CD14-positive monocyte (primary cell): ENCODE measurements at regions not wholly inside any gene's neighbourhood (a gene's known extent, or its start where the extent isn't known, plus 50 kb on each side); places are given as distances from the start of the nearest gene placed in this dataset.
"Not testable (repeated sequence)": the region's sequence is repeated elsewhere in the genome, so short reads cannot be mapped to it uniquely, and the experiment has no call there.

Source experiments
- DNase-seq, 3 donors: peaks; one replicate each; pipeline ENCODE4 v3.0.0-alpha.2; 2011 to 2022
- H2AFZ ChIP-seq: 2 replicates; pipeline ENCODE4 v1.6.0; 2012; ENCODE audit warnings: mild to moderate bottlenecking, low read depth, low read length, inconsistent platforms; ENCODE audit not compliant: insufficient read depth, poor library complexity, severe bottlenecking
- H3K27ac ChIP-seq, 2 donors: 1 replicate in 1 of 2; 2 replicates in 1 of 2; pipeline ENCODE4 v1.5.1; 2012 to 2013; ENCODE audit warnings: low read length in 2 of 2, control low read depth in 1 of 2, inconsistent platforms in 1 of 2, low read depth in 1 of 2, mild to moderate bottlenecking in 1 of 2
- H3K27me3 ChIP-seq, 2 donors: one replicate each; pipeline versions ENCODE4 v1.6.0 to v1.6.1; 2011 to 2013; ENCODE audit warnings: low read length in 2 of 2; ENCODE audit not compliant: control insufficient read depth in 2 of 2, insufficient read depth in 2 of 2
- H3K36me3 ChIP-seq, 2 donors: replicated peaks in 1 of 2; 1 replicate in 1 of 2; 2 replicates in 1 of 2; pipeline versions ENCODE4 v1.5.1 to v1.6.1; 2012 to 2013; ENCODE audit warnings: low read length in 2 of 2, control low read depth in 1 of 2, inconsistent platforms in 1 of 2, mild to moderate bottlenecking in 1 of 2; ENCODE audit not compliant: insufficient read depth in 2 of 2, control insufficient read depth in 1 of 2
- H3K4me1 ChIP-seq, 2 donors: 1 replicate in 1 of 2; 2 replicates in 1 of 2; pipeline versions ENCODE4 v1.5.1 to v1.6.1; 2012 to 2013; ENCODE audit warnings: low read length in 2 of 2, control low read depth in 1 of 2, inconsistent platforms in 1 of 2, mild to moderate bottlenecking in 1 of 2, moderate library complexity in 1 of 2; ENCODE audit not compliant: insufficient read depth in 2 of 2, control insufficient read depth in 1 of 2
- H3K4me2 ChIP-seq: replicated peaks from 2 replicates; pipeline ENCODE3; 2012; ENCODE audit warnings: low read length, moderate library complexity, mild to moderate bottlenecking; ENCODE audit not compliant: poor library complexity, severe bottlenecking; ENCODE audit errors: extremely low read depth
- H3K4me3 ChIP-seq, 3 experiments: fragments of 200-600 bp in 1 of 3; sonication (generic) in 1 of 3; replicated peaks in 1 of 3; 1 replicate in 2 of 3; 2 replicates in 1 of 3; pipeline ENCODE4 v1.5.1; 2011 to 2013; ENCODE audit warnings: low read length in 3 of 3, mild to moderate bottlenecking in 3 of 3, control low read depth in 2 of 3, low read depth in 2 of 3, inconsistent platforms in 1 of 3, moderate library complexity in 1 of 3
- H3K79me2 ChIP-seq: 2 replicates; pipeline ENCODE4 v1.6.0; 2012; ENCODE audit warnings: mild to moderate bottlenecking, control low read depth, inconsistent platforms, low read length, moderate library complexity; ENCODE audit not compliant: insufficient read depth
- H3K9ac ChIP-seq: 2 replicates; pipeline ENCODE4 v1.6.0; 2017; ENCODE audit warnings: low read length, mild to moderate bottlenecking; ENCODE audit not compliant: insufficient read depth, poor library complexity, severe bottlenecking
- H3K9me3 ChIP-seq, 2 donors: replicated peaks in 1 of 2; 1 replicate in 1 of 2; 2 replicates in 1 of 2; pipeline versions ENCODE4 v1.5.1 to v1.6.1; 2012 to 2013; ENCODE audit warnings: low read length in 2 of 2, control low read depth in 1 of 2; ENCODE audit not compliant: control insufficient read depth in 1 of 2, insufficient read depth in 1 of 2
- H4K20me1 ChIP-seq: 2 replicates; pipeline ENCODE4 v1.6.0; 2012; ENCODE audit warnings: mild to moderate bottlenecking, low read length, control low read depth, moderate library complexity; ENCODE audit not compliant: insufficient read depth
- H3K27ac Mint-ChIP-seq, 7 donors: one replicate each; pipeline ENCODE4 v1.8.0; 2020; ENCODE audit warnings: mild to moderate bottlenecking in 7 of 7, mixed read lengths in 7 of 7, moderate library complexity in 6 of 7, inconsistent platforms in 2 of 7
- H3K27me3 Mint-ChIP-seq, 3 donors: one replicate each; pipeline ENCODE4 v1.8.0; 2021 to 2022; ENCODE audit warnings: low read depth in 3 of 3, mild to moderate bottlenecking in 3 of 3, mixed read lengths in 3 of 3, moderate library complexity in 3 of 3, inconsistent platforms in 1 of 3
- H3K36me3 Mint-ChIP-seq, 2 donors: one replicate each; pipeline ENCODE4 v1.8.0; 2020; ENCODE audit warnings: mixed read lengths in 2 of 2, inconsistent platforms in 1 of 2, mild to moderate bottlenecking in 1 of 2
- H3K4me1 Mint-ChIP-seq: one replicate; pipeline ENCODE4 v1.8.0; 2020; ENCODE audit warnings: mild to moderate bottlenecking, mixed read lengths
- H3K4me3 Mint-ChIP-seq, 2 donors: one replicate each; pipeline ENCODE4 v1.8.0; 2020; ENCODE audit warnings: mild to moderate bottlenecking in 2 of 2, mixed read lengths in 2 of 2, moderate library complexity in 1 of 2
- H3K9me3 Mint-ChIP-seq, 7 donors: one replicate each; pipeline ENCODE4 v1.8.0; 2020 to 2022; ENCODE audit warnings: mixed read lengths in 7 of 7, mild to moderate bottlenecking in 6 of 7, moderate library complexity in 6 of 7, inconsistent platforms in 2 of 7
- CTCF ChIP-seq: fragments of 200-600 bp; IDR thresholded peaks from one replicate; pipeline ENCODE4 v1.8.0; 2022; ENCODE audit warnings: antibody characterized with exemption, mild to moderate bottlenecking
- WGBS: methylation state at CpG from one replicate; pipeline ENCODE4 v1.1.5; 2013; ENCODE audit warnings: missing lambda C conversion rate; ENCODE audit not compliant: insufficient coverage; 5-methylcytosine and 5-hydroxymethylcytosine counted together
- intact Hi-C, 2 donors: fragments of 100-400 bp; cut with micrococcal nuclease; formaldehyde crosslinking; loops; one replicate each; pipeline versions ENCODE4 v1.15.0 to v1.15.1; 2023

DNA sequence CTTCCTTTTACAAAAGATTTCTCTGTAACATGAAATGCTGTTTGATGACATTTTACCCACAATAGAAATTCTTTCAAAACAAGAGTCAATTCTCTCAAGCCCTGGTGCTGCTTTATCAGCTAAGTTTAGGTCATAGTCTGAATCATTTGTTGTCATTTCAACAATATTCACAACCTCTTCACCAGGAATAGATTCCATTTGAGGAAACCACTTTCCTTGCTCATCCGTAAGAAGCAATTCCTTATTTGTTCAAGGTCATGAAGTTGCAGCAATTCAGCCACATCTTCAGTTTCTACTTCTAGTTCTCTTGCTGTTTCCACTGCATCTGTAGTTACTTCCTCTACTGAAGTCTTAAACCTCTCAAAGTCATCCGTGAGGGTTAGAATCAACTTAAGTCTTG, 315.3 kb downstream of the TYW1 start:
- H2AFZ ChIP-seq: no peak overlapping the region
- H3K79me2 ChIP-seq: peaks cover 4% of the 10 kb centered on the region
- no peaks in the 10 kb centered on the region for H3K4me1 ChIP-seq
- Mint-ChIP-seq H3K4me1 (no peaks in the 10 kb centered on the region), H3K4me3 (no peak overlapping the region), H3K27me3 (peaks cover 0 to 1% (median 0%) of the 10 kb centered on the region in 3 donors), H3K9me3 (no peaks in the 10 kb centered on the region), H3K27ac (peak overlapping the region in 1 of 7 donors; percentile 2), H3K36me3 (peaks cover 84 to 96% of the 10 kb centered on the region in 2 donors)
- no peak for DNase-seq
- no peak overlapping the region for H3K27ac ChIP-seq
- H3K9me3 ChIP-seq: no peaks in the 10 kb centered on the region
- H3K9ac ChIP-seq: no peak overlapping the region
- H3K4me2 ChIP-seq: no peak overlapping the region
- intact Hi-C loops: no loop called here
- no peaks in the 10 kb centered on the region for H4K20me1 ChIP-seq
- peaks cover 66 to 94% of the 10 kb centered on the region in 2 donors for H3K36me3 ChIP-seq
- no peak for TF ChIP-seq CTCF
- H3K4me3 ChIP-seq: no peak overlapping the region
- no peaks in the 10 kb centered on the region for H3K27me3 ChIP-seq
- 11% methylated on average over 1 of the region's 2 CpGs for WGBS

DNA sequence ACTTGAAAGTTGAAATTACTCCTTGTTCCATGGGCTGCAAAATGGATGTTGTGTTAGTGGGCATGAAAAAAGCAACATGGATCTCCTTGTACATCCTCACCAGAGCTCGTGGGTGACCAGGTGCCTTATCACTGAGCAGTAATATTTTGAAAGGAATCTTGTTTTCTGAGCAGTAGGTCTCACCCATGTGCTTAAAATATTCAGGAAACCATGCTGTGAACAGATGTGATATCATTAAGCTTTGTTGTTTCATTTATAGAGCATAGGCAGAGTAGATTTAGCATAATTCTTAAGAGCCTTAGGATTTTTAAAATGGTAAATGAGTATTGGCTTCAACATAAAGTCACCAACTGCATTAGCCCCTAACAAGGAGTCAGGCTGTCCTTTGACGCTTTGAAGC, 316.6 kb downstream of the TYW1 start:
- Histone ChIP-seq H3K27me3 (no peaks in the 10 kb centered on the region), H3K36me3 (peaks cover 70 to 90% of the 10 kb centered on the region in 2 donors), H2AFZ (no peak overlapping the region), H3K4me2 (no peak overlapping the region), H3K9me3 (no peaks in the 10 kb centered on the region), H3K4me1 (no peaks in the 10 kb centered on the region), H3K79me2 (no peaks in the 10 kb centered on the region), H4K20me1 (no peaks in the 10 kb centered on the region), H3K27ac (no peak overlapping the region), H3K4me3 (no peak overlapping the region), H3K9ac (no peak overlapping the region)
- WGBS: no CpG with 5 or more reads among the region's 2 CpGs
- Mint-ChIP-seq H3K4me3 (no peak overlapping the region), H3K9me3 (no peaks in the 10 kb centered on the region), H3K36me3 (peaks cover 80 to 95% of the 10 kb centered on the region in 2 donors), H3K27ac (no peak overlapping the region), H3K27me3 (peaks cover 0 to under 1% (median 0%) of the 10 kb centered on the region in 3 donors), H3K4me1 (no peaks in the 10 kb centered on the region)
- intact Hi-C loops: no loop called here
- DNase-seq: no peak
- TF ChIP-seq CTCF: no peak

GRCh38 chr7:67316902-67317301, 320.3 kb downstream of the TYW1 start:
- intact Hi-C loops, H2AFZ ChIP-seq, H3K4me2 ChIP-seq, H3K79me2 ChIP-seq, H3K27me3 Mint-ChIP-seq, DNase-seq, H3K9me3 ChIP-seq, H3K4me1 ChIP-seq, H4K20me1 ChIP-seq, H3K9ac ChIP-seq, H3K27ac ChIP-seq, H3K9me3 Mint-ChIP-seq, H3K4me1 Mint-ChIP-seq, H3K27me3 ChIP-seq, H3K27ac Mint-ChIP-seq, H3K4me3 Mint-ChIP-seq, H3K4me3 ChIP-seq: not testable (repeated sequence)
- no CpG with 5 or more reads among the region's 4 CpGs for WGBS
- peaks cover 58 to 80% of the 10 kb centered on the region in 2 donors for H3K36me3 Mint-ChIP-seq
- H3K36me3 ChIP-seq: peaks cover 43 to 74% of the 10 kb centered on the region in 2 donors
